ENCODE measurements at regions not wholly inside any gene's neighbourhood (a gene's known extent, or its start where the extent isn't known, plus 50 kb on each side); places are given as distances from the start of the nearest gene placed in this dataset.

DNA sequence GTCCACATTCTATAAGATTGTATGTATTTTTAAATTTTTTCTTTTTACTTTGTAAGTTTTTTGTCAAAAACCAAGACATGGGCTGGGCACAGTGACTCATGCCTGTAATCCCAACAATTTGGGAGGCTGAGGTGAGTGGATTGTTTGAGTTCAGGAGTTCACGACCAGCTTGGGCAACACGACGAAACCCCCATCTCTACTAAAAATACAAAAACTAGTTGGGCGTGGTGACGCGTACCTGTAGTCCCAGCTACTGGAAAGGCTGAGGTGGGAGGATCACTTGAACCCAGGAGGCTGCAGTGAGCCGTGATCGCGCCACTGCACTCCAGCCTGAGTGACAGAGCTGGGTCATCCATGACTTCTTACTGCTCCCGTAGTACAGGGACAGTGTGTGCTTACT, 84.8 kb upstream of the PRDM11 start:
- peaks cover 0 to 12% (median 6%) of the 10 kb centered on the region in 3 donors for H3K9me3 ChIP-seq
- TF ChIP-seq CTCF (IDR thresholded peaks at IDR 0.05) (no peak), POLR2A (IDR thresholded peaks at IDR 0.05) (no peak)
- 65 to 67% methylated on average over 10 of the region's 10 CpGs for WGBS, 2 donors

GRCh38 chr11:45062115-45062514, 84.3 kb upstream of the PRDM11 start:
- no peak for DNase-seq
- 81% methylated on average over 3 of the region's 3 CpGs for WGBS, 2 donors

More for the DNA sequence above, 84.8 kb upstream of the PRDM11 start:
- H3K36me3 ChIP-seq = no peaks in the 10 kb centered on the region
- no peak overlapping the region for H3K27ac ChIP-seq
- H3K4me3 ChIP-seq = no peak overlapping the region
- peaks cover 0 to 16% (median 0%) of the 10 kb centered on the region in 3 donors for H3K4me1 ChIP-seq
- H3K27me3 ChIP-seq = no peaks in the 10 kb centered on the region
- intact Hi-C loops (cut with DNase I) = no loop called here
- no peak for DNase-seq

GRCh38 chr11:45062974-45063635, 83.3 kb upstream of the PRDM11 start:
- 81 to 89% methylated on average over 6 of the region's 6 CpGs for WGBS, 2 donors
- intact Hi-C loops (cut with DNase I) = no loop called here
- H3K27me3 ChIP-seq = no peaks in the 10 kb centered on the region

More at GRCh38 chr11:45062115-45062514, 84.3 kb upstream of the PRDM11 start:
- TF ChIP-seq POLR2A (IDR thresholded peaks at IDR 0.05) (no peak), CTCF (IDR thresholded peaks at IDR 0.05) (no peak)
- intact Hi-C loops (cut with DNase I) = no loop called here
- Histone ChIP-seq H3K36me3 (no peaks in the 10 kb centered on the region), H3K27ac (no peak overlapping the region), H3K27me3 (no peaks in the 10 kb centered on the region), H3K9me3 (peaks cover 0 to 13% (median 6%) of the 10 kb centered on the region in 3 donors), H3K4me1 (peaks cover 0 to 16% (median 0%) of the 10 kb centered on the region in 3 donors), H3K4me3 (no peak overlapping the region)

DNA sequence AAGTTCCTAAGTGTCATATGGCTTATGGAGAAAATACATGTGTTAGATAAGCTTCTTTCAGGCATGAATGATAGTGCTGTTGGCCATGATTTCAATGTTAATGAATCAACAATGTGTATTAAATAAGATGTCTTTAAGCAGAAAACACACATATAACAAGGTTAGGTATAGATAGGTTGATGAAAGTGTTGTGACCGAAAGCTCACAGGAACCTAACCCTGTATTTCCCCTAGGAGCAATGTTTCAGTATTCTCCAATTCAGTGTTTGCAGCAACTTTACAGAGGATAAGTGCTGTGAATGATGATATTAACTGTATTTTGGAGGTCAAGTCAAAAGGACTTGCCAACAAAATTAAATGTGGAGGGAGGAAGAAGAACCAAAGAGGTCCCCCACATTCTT, 82.8 kb upstream of the PRDM11 start:
- peaks cover 0 to 13% (median 6%) of the 10 kb centered on the region in 3 donors for H3K9me3 ChIP-seq
- intact Hi-C loops (cut with DNase I) = no loop called here
- peaks cover 0 to 8% (median 0%) of the 10 kb centered on the region in 3 donors for H3K4me1 ChIP-seq
- H3K36me3 ChIP-seq = no peaks in the 10 kb centered on the region
- 93 to 100% methylated on average over 1 of the region's 1 CpG for WGBS, 2 donors
- no peak for DNase-seq
- TF ChIP-seq CTCF (IDR thresholded peaks at IDR 0.05) (no peak), POLR2A (IDR thresholded peaks at IDR 0.05) (no peak)
- H3K27me3 ChIP-seq = no peaks in the 10 kb centered on the region
- H3K4me3 ChIP-seq = no peak overlapping the region
- H3K27ac ChIP-seq = no peak overlapping the region

More at GRCh38 chr11:45062974-45063635, 83.3 kb upstream of the PRDM11 start:
- Histone ChIP-seq H3K4me3 (no peak overlapping the region), H3K36me3 (no peaks in the 10 kb centered on the region), H3K27ac (no peak overlapping the region), H3K4me1 (peaks cover 0 to 12% (median 0%) of the 10 kb centered on the region in 3 donors), H3K9me3 (peaks cover 0 to 13% (median 6%) of the 10 kb centered on the region in 3 donors)
- no peak for DNase-seq
- TF ChIP-seq POLR2A (IDR thresholded peaks at IDR 0.05) = no peak
- TF ChIP-seq CTCF (IDR thresholded peaks at IDR 0.05) = no peak

GRCh38 chr11:45067966-45068365, 78.5 kb upstream of the PRDM11 start:
- DNase-seq = no peak
- intact Hi-C loops (cut with DNase I) = no loop called here

More at GRCh38 chr11:45067966-45068365, 78.5 kb upstream of the PRDM11 start:
- Histone ChIP-seq H3K27ac (no peak overlapping the region), H3K36me3 (no peaks in the 10 kb centered on the region), H3K4me3 (no peak overlapping the region), H3K9me3 (peaks cover 0 to 13% (median 6%) of the 10 kb centered on the region in 3 donors), H3K4me1 (no peaks in the 10 kb centered on the region), H3K27me3 (no peaks in the 10 kb centered on the region)
- 91 to 93% methylated on average over 1 of the region's 1 CpG for WGBS, 2 donors
- no peak for TF ChIP-seq CTCF (IDR thresholded peaks at IDR 0.05)
- TF ChIP-seq POLR2A (IDR thresholded peaks at IDR 0.05) = no peak

All from esophagus squamous epithelium (tissue), 5 donors.